ENCODE measurements at regions not wholly inside any gene's neighbourhood (a gene's known extent, or its start where the extent isn't known, plus 50 kb on each side); places are given as distances from the start of the nearest gene placed in this dataset.

- TF ChIP-seq EZH2phosphoT487 (IDR thresholded peaks at IDR 0.05; ENCODE audit: insufficient read depth, low read depth) (no peak), EZH2 (IDR thresholded peaks at IDR 0.05; ENCODE audit: insufficient read depth, poor library complexity, severe bottlenecking) (no peak)
These were observed 686.6 kb upstream of the PABPC4L start for GRCh38 chr4:134888156-134888555.

Data from GM23248 (cell line).